HUES48 (cell line): ENCODE measurements at regions not wholly inside any gene's neighbourhood (a gene's known extent, or its start where the extent isn't known, plus 50 kb on each side); places are given as distances from the start of the nearest gene placed in this dataset.
"Not testable (repeated sequence)": the region's sequence is repeated elsewhere in the genome, so short reads cannot be mapped to it uniquely, and the experiment has no call there.

Experiments used
- H3K27ac ChIP-seq: one replicate; pipeline ENCODE4 v1.7.0; 2013; ENCODE audit warnings: low read depth, low read length, inconsistent platforms
- H3K27me3 ChIP-seq: 2 replicates; pipeline ENCODE4 v1.6.1; 2013; ENCODE audit warnings: mild to moderate bottlenecking, low read length; ENCODE audit not compliant: control insufficient read depth, insufficient read depth
- H3K36me3 ChIP-seq: 2 replicates; pipeline ENCODE4 v1.6.1; 2013; ENCODE audit warnings: low read length; ENCODE audit not compliant: control insufficient read depth, insufficient read depth
- H3K4me1 ChIP-seq: 2 replicates; pipeline ENCODE4 v1.6.1; 2013; ENCODE audit warnings: mild to moderate bottlenecking, low read length; ENCODE audit not compliant: control insufficient read depth, insufficient read depth
- H3K4me3 ChIP-seq: 2 replicates; pipeline ENCODE4 v1.5.1; 2013; ENCODE audit warnings: mild to moderate bottlenecking, low read depth, low read length
- H3K9ac ChIP-seq: 2 replicates; pipeline ENCODE4 v1.6.1; 2013; ENCODE audit warnings: mild to moderate bottlenecking, low read depth, low read length, moderate library complexity
- H3K9me3 ChIP-seq: 2 replicates; pipeline ENCODE4 v1.6.1; 2013; ENCODE audit warnings: low read length; ENCODE audit not compliant: control insufficient read depth, insufficient read depth

- Histone ChIP-seq H3K27me3 (no peaks in the 10 kb centered on the region), H3K9ac (no peak overlapping the region), H3K36me3 (no peaks in the 10 kb centered on the region), H3K9me3 (no peaks in the 10 kb centered on the region), H3K4me3 (no peak overlapping the region), H3K4me1 (no peaks in the 10 kb centered on the region), H3K27ac (no peak overlapping the region)
Measured at GRCh38 chr4:173747537-173748257, 217.7 kb upstream of the HAND2 start.

GRCh38 chr4:173746424-173746823, 216.4 kb upstream of the HAND2 start:
- Histone ChIP-seq H3K4me3 (no peak overlapping the region), H3K36me3 (no peaks in the 10 kb centered on the region), H3K9me3 (no peaks in the 10 kb centered on the region), H3K27me3 (no peaks in the 10 kb centered on the region), H3K4me1 (no peaks in the 10 kb centered on the region), H3K9ac (no peak overlapping the region), H3K27ac (no peak overlapping the region)

- Histone ChIP-seq H3K27me3 (no peaks in the 10 kb centered on the region), H3K36me3 (no peaks in the 10 kb centered on the region), H3K27ac (no peak overlapping the region), H3K9me3 (no peaks in the 10 kb centered on the region), H3K9ac (no peak overlapping the region), H3K4me3 (no peak overlapping the region), H3K4me1 (no peaks in the 10 kb centered on the region)
Measured at GRCh38 chr4:173745765-173746164, 215.7 kb upstream of the HAND2 start.

- Histone ChIP-seq H3K4me1 (no peaks in the 10 kb centered on the region), H3K9me3 (no peaks in the 10 kb centered on the region), H3K27me3 (no peaks in the 10 kb centered on the region), H3K4me3 (no peak overlapping the region), H3K9ac (no peak overlapping the region), H3K36me3 (no peaks in the 10 kb centered on the region), H3K27ac (no peak overlapping the region)
Measured at GRCh38 chr4:173736840-173737239, 206.8 kb upstream of the HAND2 start.

DNA sequence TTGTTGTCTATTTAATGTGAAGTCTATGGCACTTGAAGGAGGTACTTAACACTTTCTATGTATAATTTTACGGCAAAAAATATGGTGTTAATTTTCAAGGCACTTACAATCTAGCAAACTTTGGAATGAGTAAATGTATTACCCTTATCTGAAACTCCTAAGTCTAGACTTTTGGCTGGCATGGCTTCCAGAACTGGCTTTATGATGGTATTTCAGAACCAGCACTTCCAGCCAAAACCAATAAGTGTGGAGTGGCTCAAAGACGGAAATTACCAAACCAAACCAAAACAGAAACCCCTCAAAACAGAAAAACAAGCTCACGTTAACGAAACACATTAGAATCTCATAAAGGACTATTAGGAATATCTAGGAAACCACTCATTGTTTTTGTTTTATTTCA, 205.6 kb upstream of the HAND2 start:
- Histone ChIP-seq H3K27me3 (no peaks in the 10 kb centered on the region), H3K9ac (no peak overlapping the region), H3K36me3 (no peaks in the 10 kb centered on the region), H3K4me3 (no peak overlapping the region), H3K4me1 (no peaks in the 10 kb centered on the region), H3K9me3 (no peaks in the 10 kb centered on the region), H3K27ac (no peak overlapping the region)

GRCh38 chr4:173735049-173735448, 205.0 kb upstream of the HAND2 start:
- Histone ChIP-seq H3K27me3 (no peaks in the 10 kb centered on the region), H3K27ac (no peak overlapping the region), H3K4me1 (no peaks in the 10 kb centered on the region), H3K9me3 (no peaks in the 10 kb centered on the region), H3K36me3 (no peaks in the 10 kb centered on the region), H3K9ac (no peak overlapping the region), H3K4me3 (no peak overlapping the region)

- H3K27me3 ChIP-seq: no peaks in the 10 kb centered on the region
- H3K36me3 ChIP-seq: no peaks in the 10 kb centered on the region
- H3K27ac ChIP-seq: no peak overlapping the region
- no peaks in the 10 kb centered on the region for H3K4me1 ChIP-seq
- H3K4me3 ChIP-seq: no peak overlapping the region
- no peak overlapping the region for H3K9ac ChIP-seq
- no peaks in the 10 kb centered on the region for H3K9me3 ChIP-seq
Measured at GRCh38 chr4:173731257-173731656, 201.2 kb upstream of the HAND2 start.

- Histone ChIP-seq H3K4me3 (no peak overlapping the region), H3K27me3 (no peaks in the 10 kb centered on the region), H3K9ac (no peak overlapping the region), H3K27ac (no peak overlapping the region), H3K9me3 (no peaks in the 10 kb centered on the region; the same call in 1 of the 2 replicates), H3K36me3 (no peaks in the 10 kb centered on the region), H3K4me1 (no peaks in the 10 kb centered on the region)
Measured at GRCh38 chr4:173722075-173722474, 192.0 kb upstream of the HAND2 start.

- not testable (repeated sequence) for H3K9me3 ChIP-seq, H3K4me3 ChIP-seq, H3K9ac ChIP-seq, H3K36me3 ChIP-seq, H3K4me1 ChIP-seq, H3K27ac ChIP-seq, H3K27me3 ChIP-seq
Measured at GRCh38 chr4:173718504-173718903, 188.5 kb upstream of the HAND2 start.

GRCh38 chr4:173717581-173717980, 187.6 kb upstream of the HAND2 start:
- Histone ChIP-seq H3K4me1 (no peaks in the 10 kb centered on the region), H3K9me3 (no peaks in the 10 kb centered on the region; the same call in 1 of the 2 replicates), H3K36me3 (no peaks in the 10 kb centered on the region), H3K27ac (no peak overlapping the region), H3K27me3 (no peaks in the 10 kb centered on the region), H3K4me3 (no peak overlapping the region), H3K9ac (no peak overlapping the region)

GRCh38 chr4:173714456-173714855, 184.4 kb upstream of the HAND2 start:
- H3K9me3 ChIP-seq: no peaks in the 10 kb centered on the region; the same call in 1 of the 2 replicates
- H3K27me3 ChIP-seq: no peaks in the 10 kb centered on the region
- no peaks in the 10 kb centered on the region for H3K4me1 ChIP-seq
- H3K9ac ChIP-seq: no peak overlapping the region
- H3K36me3 ChIP-seq: no peaks in the 10 kb centered on the region
- no peak overlapping the region for H3K27ac ChIP-seq
- no peak overlapping the region for H3K4me3 ChIP-seq
